Rectal smooth muscle tissue (tissue), 1 donor: ENCODE measurements at regions not wholly inside any gene's neighbourhood (a gene's known extent, or its start where the extent isn't known, plus 50 kb on each side); places are given as distances from the start of the nearest gene placed in this dataset.
"Not testable (repeated sequence)": the region's sequence is repeated elsewhere in the genome, so short reads cannot be mapped to it uniquely, and the experiment has no call there.

ENCODE experiments used
- H3K27ac ChIP-seq: one replicate; pipeline ENCODE4 v1.7.0; 2013; ENCODE audit warnings: low read depth, low read length, inconsistent platforms
- H3K27me3 ChIP-seq: one replicate; pipeline ENCODE4 v1.7.0; 2013; ENCODE audit warnings: low read length; ENCODE audit not compliant: control insufficient read depth, insufficient read depth
- H3K36me3 ChIP-seq: one replicate; pipeline ENCODE4 v1.7.0; 2013; ENCODE audit warnings: low read length; ENCODE audit not compliant: control insufficient read depth, insufficient read depth
- H3K4me1 ChIP-seq: one replicate; pipeline ENCODE4 v1.7.0; 2013; ENCODE audit warnings: low read length; ENCODE audit not compliant: control insufficient read depth, insufficient read depth
- H3K4me3 ChIP-seq: one replicate; pipeline ENCODE4 v1.7.0; 2013; ENCODE audit warnings: low read length
- H3K9ac ChIP-seq: one replicate; pipeline ENCODE4 v1.7.0; 2013; ENCODE audit warnings: low read length

DNA sequence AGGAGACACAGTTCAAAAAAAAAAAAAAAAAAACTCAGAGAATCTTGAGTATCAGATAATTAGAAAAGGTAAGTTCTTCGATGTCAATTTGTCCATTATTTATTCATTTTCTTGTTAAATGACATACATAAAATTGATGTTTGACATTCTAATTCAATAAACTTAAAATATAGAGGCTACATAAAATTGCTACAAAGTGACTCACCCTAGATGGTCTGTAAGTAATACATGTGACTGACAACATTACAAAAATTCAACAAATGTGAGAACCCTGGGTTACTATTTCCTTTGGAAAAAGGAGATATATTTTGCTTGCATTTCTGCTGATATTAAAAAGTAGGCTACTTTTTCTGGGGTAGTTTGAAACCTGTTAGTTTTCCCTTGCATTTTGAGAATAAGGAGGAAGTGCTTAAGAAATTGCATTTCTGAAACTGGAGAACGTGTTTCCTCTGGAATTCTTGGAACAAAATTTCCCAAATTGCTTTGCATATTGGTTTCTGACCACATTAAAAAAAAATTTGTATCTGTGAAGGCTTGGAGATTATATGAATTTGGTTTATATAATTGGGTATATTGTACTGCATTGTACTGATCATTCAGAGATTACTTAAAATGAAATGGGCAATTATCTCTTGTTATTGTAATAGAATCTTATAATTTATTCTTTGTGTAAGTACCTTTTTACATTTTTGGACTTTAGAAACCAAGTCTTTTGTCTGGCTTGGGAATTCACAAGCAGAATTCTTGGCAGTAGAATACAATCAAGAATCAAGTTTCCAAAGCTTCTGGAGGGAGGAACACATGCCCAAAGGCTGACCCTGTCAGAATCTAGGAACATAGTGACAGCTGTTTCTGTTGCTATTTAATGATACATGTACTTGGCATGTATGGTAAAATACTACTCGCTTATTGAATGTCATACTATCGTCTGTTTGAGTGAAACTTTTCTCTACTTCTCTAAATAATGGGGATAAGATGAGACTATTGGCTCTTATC is 106.1 kb downstream of the DSEL start:
- no peaks in the 10 kb centered on the region for H3K27me3 ChIP-seq
- no peak overlapping the region for H3K4me3 ChIP-seq
- no peak overlapping the region for H3K27ac ChIP-seq
- no peak overlapping the region for H3K9ac ChIP-seq
- no peaks in the 10 kb centered on the region for H3K4me1 ChIP-seq
- H3K36me3 ChIP-seq, result no peaks in the 10 kb centered on the region

DNA sequence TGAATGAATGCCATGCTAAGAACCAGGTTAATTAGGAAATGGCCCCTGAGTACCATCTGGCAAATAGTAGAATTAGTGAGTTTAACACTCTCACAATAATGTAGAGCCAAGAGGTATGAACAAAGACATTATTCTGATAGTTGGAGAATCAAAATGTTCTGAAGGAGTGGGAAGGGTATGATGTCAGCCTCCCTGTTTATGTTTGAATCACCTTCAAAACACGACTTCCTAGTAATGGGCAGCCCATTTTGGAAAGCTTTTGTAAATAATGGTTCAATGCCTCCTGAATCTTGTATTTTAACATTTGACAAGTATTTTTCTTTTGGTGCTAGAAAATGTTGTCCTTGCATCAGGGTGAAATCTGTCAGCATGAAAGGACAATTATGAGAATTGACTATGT is 108.3 kb downstream of the DSEL start:
- no peak overlapping the region for H3K27ac ChIP-seq
- H3K27me3 ChIP-seq, result no peaks in the 10 kb centered on the region

DNA sequence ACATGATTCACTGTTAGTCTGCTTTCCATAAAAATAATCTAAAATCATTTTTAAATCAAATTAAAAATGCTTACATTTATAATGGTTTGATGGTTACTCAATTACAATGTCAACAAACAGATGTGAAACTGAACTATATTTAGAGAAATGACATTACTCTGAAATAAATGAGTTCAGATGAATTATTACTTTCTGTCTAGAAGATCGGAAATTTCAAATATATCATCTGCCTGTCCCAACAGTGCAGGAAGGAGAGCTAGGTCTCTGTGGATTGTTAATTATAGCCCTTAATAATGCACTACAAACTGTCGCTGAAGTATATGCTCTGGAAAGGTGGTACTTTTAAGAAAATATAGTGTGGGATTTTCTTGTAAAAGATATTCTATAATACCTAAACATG is 109.8 kb downstream of the DSEL start:
- H3K27ac ChIP-seq, result no peak overlapping the region
- H3K36me3 ChIP-seq, result no peaks in the 10 kb centered on the region
- H3K4me1 ChIP-seq, result no peaks in the 10 kb centered on the region
- no peaks in the 10 kb centered on the region for H3K27me3 ChIP-seq
- H3K9ac ChIP-seq, result no peak overlapping the region
- no peak overlapping the region for H3K4me3 ChIP-seq

More for the DNA sequence above, 108.3 kb downstream of the DSEL start:
- Histone ChIP-seq H3K4me1 (no peaks in the 10 kb centered on the region), H3K36me3 (no peaks in the 10 kb centered on the region), H3K4me3 (no peak overlapping the region), H3K9ac (no peak overlapping the region)

DNA sequence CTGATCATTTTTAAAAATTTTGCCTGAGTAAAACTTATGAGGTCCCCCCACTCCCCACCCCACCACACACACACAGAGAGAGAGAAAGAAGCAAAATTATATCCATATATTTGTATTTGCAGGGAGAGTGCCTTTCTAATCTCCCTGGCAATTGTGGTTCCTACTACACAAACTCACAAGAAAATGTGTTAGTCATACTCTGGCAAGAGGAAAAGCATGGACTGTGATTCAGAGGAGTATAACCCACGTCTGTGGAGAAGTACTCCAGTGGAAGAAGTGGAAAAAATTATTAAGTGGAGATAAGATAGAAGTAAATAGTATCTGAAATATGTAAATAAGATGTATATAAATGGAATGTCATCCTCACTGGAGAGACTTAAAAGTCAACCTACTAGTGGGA is 114.0 kb downstream of the DSEL start:
- H3K4me1 ChIP-seq, result no peaks in the 10 kb centered on the region
- H3K27ac ChIP-seq, result no peak overlapping the region
- H3K27me3 ChIP-seq, result no peaks in the 10 kb centered on the region
- H3K4me3 ChIP-seq, result no peak overlapping the region
- no peak overlapping the region for H3K9ac ChIP-seq
- no peaks in the 10 kb centered on the region for H3K36me3 ChIP-seq

DNA sequence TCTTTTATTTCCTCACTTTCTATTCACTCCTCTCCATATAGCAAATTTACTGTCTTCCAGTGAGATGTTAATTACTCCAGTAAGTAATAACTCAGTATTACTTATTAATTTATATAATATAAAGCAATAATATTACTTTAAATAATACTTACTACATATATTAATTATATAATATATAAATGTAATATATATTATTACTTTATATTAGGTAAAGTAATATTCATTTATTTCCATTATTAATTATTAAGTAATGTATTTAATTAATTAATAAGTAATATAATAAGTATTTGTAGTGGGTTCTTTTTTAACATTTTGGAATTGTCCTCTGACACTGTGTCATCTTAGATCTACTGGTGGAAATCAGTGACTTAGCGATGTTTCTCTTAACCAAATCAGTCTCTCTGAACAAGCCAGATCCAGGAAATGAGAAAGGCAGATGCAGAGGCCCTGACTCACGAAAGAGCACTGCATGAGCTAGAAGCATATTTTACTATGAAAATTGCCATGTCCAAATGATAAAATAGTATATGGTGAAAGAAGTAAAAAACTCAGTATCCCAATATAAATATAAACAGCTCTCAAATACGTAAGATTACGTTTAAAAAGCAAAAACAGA is 115.9 kb downstream of the DSEL start:
- Histone ChIP-seq H3K36me3 (no peaks in the 10 kb centered on the region), H3K4me3 (no peak overlapping the region), H3K4me1 (no peaks in the 10 kb centered on the region), H3K27me3 (no peaks in the 10 kb centered on the region), H3K27ac (no peak overlapping the region), H3K9ac (no peak overlapping the region)

DNA sequence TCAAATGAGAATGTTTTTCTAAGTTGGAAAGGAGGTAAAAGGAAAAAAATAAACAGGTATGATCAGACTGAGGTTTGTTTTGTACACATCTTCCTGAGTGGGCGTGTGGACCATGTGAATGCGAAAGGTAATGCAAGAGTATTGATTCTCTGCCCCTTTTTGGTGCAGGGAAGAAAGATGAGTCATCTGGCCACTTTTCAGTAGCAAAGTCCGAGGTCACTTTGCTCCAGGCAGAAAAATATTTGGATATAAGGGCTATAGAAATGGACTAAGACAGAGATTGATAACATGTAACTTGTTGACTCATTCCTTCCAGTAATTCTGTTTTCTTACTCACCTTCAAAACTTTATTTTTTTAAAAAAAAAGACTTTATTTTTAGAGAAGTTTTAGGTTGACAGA is 130.5 kb downstream of the DSEL start:
- Histone ChIP-seq H3K36me3 (no peaks in the 10 kb centered on the region), H3K27ac (no peak overlapping the region), H3K27me3 (no peaks in the 10 kb centered on the region), H3K9ac (no peak overlapping the region), H3K4me3 (no peak overlapping the region), H3K4me1 (no peaks in the 10 kb centered on the region)

DNA sequence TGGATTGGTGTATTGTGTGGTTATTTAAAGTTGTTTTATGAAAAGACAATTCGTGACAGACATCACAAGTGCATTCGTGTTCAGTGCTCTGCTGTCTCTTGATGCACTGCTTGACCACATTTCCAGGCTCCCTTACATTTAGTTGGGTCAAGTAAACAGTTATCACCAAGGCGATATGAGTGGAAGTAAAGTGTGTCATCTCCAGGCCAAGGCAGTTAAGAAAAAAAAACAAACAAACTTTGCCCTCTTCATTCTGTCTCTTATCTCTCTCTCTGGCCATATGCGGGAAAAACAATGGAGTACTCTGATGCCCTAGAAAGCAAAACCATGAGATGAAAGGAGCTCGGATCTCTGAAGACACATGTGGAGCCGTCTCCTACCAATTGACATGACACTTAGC is 131.1 kb downstream of the DSEL start:
- H3K9ac ChIP-seq, result no peak overlapping the region
- H3K27me3 ChIP-seq, result no peaks in the 10 kb centered on the region
- H3K4me3 ChIP-seq, result no peak overlapping the region
- H3K4me1 ChIP-seq, result no peaks in the 10 kb centered on the region
- no peak overlapping the region for H3K27ac ChIP-seq
- H3K36me3 ChIP-seq, result no peaks in the 10 kb centered on the region

DNA sequence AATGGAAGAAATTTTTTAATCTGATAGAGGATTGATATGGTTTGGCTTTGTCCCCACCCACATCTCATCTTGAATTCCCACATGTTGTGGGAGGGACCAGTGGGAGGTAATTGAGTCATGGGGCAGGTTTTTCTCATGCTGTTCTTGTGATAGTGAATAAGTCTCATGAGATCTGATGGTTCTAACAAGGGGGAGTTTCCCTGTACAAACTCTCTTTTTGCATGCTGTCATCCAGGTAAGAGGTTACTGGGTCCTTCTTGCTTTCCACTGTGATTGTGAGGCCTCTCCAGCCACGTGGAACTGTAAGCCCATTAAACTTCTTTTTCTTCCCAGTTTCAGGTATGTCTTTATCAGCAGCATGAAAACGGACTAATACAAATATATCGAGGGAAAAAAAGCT is 132.5 kb downstream of the DSEL start:
- H3K4me3 ChIP-seq, H3K27me3 ChIP-seq, H3K4me1 ChIP-seq, H3K36me3 ChIP-seq, H3K27ac ChIP-seq, H3K9ac ChIP-seq: not testable (repeated sequence)

DNA sequence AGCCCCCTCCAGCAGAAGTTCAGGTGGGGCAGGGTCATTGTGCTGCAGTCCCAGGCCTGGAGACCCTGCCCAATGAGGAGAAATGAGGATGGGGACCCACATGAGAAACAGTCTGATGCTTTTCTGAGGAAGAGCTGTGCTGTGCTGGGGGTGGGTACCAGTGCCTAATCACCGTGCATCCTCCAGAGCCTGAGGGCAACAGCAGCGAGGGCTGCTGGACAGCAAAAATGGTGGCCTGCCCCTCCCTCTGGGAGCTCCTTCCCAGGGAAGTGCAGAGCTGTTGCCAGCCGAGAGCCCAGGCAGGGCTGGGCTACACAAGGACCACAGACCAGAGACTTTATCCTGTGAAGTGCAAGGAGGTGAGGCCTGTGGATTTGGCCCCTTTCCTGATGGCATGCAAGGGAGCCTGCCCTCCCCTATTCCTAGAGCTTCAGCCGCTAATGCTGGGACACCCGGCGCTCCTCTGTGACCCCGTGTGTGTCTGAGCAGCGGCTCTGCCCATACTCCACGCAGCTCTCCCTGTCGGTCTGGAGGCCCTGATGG is 134.8 kb downstream of the DSEL start:
- Histone ChIP-seq H3K4me3 (no peak overlapping the region), H3K9ac (no peak overlapping the region), H3K27ac (no peak overlapping the region), H3K27me3 (no peaks in the 10 kb centered on the region), H3K4me1 (no peaks in the 10 kb centered on the region), H3K36me3 (no peaks in the 10 kb centered on the region)

DNA sequence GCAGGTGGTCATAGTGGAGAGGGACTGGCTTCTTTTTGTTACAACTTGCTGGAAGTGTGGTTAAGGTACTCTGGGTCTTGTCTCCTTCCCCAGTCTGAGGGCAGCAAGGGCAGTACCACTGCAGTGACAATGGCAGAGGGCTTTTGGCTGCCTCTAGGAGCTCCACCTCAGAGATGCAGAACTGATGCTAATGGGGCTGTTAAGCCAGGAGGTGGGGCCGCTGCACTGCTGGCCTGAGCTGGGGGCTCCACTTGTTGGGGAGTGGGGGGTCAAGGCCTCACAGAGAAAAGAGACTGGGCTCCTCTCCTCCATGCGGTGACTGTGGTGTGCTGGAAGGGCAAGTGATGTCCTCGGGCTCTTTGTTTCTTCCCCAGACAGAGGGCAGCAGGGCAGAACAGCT is 135.7 kb downstream of the DSEL start:
- H3K27ac ChIP-seq, result no peak overlapping the region
- H3K9ac ChIP-seq, result no peak overlapping the region
- no peaks in the 10 kb centered on the region for H3K4me1 ChIP-seq
- H3K36me3 ChIP-seq, result no peaks in the 10 kb centered on the region
- no peaks in the 10 kb centered on the region for H3K27me3 ChIP-seq
- no peak overlapping the region for H3K4me3 ChIP-seq

DNA sequence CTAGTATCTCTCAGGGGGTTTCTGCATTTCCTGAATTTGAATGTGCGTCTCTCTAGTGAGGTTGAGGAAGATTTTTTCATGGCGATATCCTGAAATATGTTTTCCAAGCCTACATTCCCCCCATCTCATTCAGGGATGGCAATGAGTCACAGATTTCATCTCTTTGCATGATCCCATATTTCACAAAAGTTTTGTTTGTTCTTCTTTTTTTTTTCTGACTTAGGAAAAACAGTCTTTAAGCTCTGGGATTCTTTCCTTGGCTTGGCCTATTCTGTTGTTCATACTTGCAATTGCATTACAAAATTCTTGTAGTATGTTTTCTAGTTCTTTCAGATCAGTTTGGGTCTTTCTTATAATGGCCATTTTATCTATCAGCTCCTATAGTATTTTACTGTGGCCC is 136.5 kb downstream of the DSEL start:
- H3K36me3 ChIP-seq, result no peaks in the 10 kb centered on the region
- no peak overlapping the region for H3K9ac ChIP-seq
- no peaks in the 10 kb centered on the region for H3K4me1 ChIP-seq
- no peak overlapping the region for H3K4me3 ChIP-seq
- no peak overlapping the region for H3K27ac ChIP-seq
- no peaks in the 10 kb centered on the region for H3K27me3 ChIP-seq

DNA sequence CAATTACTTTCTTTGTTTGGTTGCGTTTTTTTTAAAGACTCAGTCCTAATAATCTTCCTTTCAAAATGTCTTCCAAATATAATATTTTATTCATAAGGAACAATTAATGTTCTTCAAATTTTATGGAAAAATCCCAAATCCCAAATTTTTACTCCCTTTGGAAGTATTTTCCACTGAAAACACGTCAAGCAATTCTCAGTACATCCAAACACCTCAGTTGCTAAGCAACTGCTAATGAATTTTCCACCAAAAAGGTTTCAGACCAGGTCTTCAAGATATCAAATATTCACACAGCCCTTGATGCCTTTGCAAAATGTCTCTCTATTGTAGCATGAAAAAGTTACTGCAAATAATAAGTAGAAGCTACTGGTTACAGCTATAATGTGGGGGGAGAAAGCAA is 140.1 kb downstream of the DSEL start:
- Histone ChIP-seq H3K9ac (no peak overlapping the region), H3K27me3 (no peaks in the 10 kb centered on the region), H3K4me1 (no peaks in the 10 kb centered on the region), H3K27ac (no peak overlapping the region), H3K36me3 (no peaks in the 10 kb centered on the region), H3K4me3 (no peak overlapping the region)
